ENCODE measurements at regions not wholly inside any gene's neighbourhood (a gene's known extent, or its start where the extent isn't known, plus 50 kb on each side); places are given as distances from the start of the nearest gene placed in this dataset.

- no peak overlapping the region for H3K9ac ChIP-seq (ENCODE audit: insufficient read depth in 1 of 2, low read depth in 2 of 2, low read length in 2 of 2)
- H3K4me1 ChIP-seq (replicated peaks in 1 of 2; ENCODE audit: control insufficient read depth in 2 of 2, insufficient read depth in 2 of 2, low read length in 2 of 2) = no peaks in the 10 kb centered on the region; a peak in 1 of 5 replicates
- H3K9me3 ChIP-seq (replicated peaks; ENCODE audit: control insufficient read depth, insufficient read depth, low read depth, low read length) = no peaks in the 10 kb centered on the region
- no peaks in the 10 kb centered on the region for H3K27me3 ChIP-seq (ENCODE audit: control insufficient read depth in 2 of 2, insufficient read depth in 2 of 2, low read length in 2 of 2)
- 3% methylated on average over 3 of the region's 3 CpGs for WGBS (ENCODE audit: insufficient coverage, low coverage, missing lambda C conversion rate)
- TF ChIP-seq MEIS2 (IDR thresholded peaks at IDR 0.05; ENCODE audit: partially characterized antibody) (peak; percentile 23), ZBTB9 (CRISPR knock-in tag; IDR thresholded peaks at IDR 0.05) (no peak)
- H3K36me3 ChIP-seq (ENCODE audit: control insufficient read depth, insufficient read depth, low read length) = no peaks in the 10 kb centered on the region
- ChIA-PET POLR2A (no interaction called here), CTCF (ENCODE audit: low intra/inter-chr PET ratio) (no interaction called here)
- ATAC-seq = no peak
- no peak overlapping the region for H3K4me2 ChIP-seq (ENCODE audit: insufficient read depth, low read length)
- no peak overlapping the region for H3K4me3 ChIP-seq
- no peaks in the 10 kb centered on the region for H3K9me1 ChIP-seq (ENCODE audit: control insufficient read depth, insufficient read depth, low read length)
- in situ Hi-C loops (cut with MboI) (no loop called here), intact Hi-C loops (cut with micrococcal nuclease) (no loop called here)
- DNase-seq (ENCODE audit: extremely low read depth in 1 of 4, low spot score in 3 of 4) = no peak
- H3K79me2 ChIP-seq (ENCODE audit: control insufficient read depth, insufficient read depth, low read length) = no peaks in the 10 kb centered on the region
- H2AFZ ChIP-seq (ENCODE audit: low read depth, low read length) = no peak overlapping the region
- no peaks in the 10 kb centered on the region for H4K20me1 ChIP-seq (replicated peaks; ENCODE audit: control insufficient read depth, insufficient read depth, low read length)
- no peak for FAIRE-seq
- BruUV-seq (replicated peaks) = no TSS peak
- no peak overlapping the region for H3K27ac ChIP-seq (ENCODE audit: extremely low read depth, low read depth, low read length)
Observed at GRCh38 chr2:181777734-181778133, 97.4 kb upstream of the NEUROD1 start.

GRCh38 chr2:181778621-181779201 lies 98.4 kb upstream of the NEUROD1 start:
- ATAC-seq (no peak), FAIRE-seq (no peak), DNase-seq (ENCODE audit: extremely low read depth in 1 of 4, low spot score in 3 of 4) (no peak)
- no peaks in the 10 kb centered on the region for H3K36me3 ChIP-seq (ENCODE audit: control insufficient read depth, insufficient read depth, low read length)
- no peaks in the 10 kb centered on the region for H3K79me2 ChIP-seq (ENCODE audit: control insufficient read depth, insufficient read depth, low read length)
- no peak overlapping the region for H3K4me2 ChIP-seq (ENCODE audit: insufficient read depth, low read length)
- BruUV-seq (replicated peaks) = no TSS peak
- H4K20me1 ChIP-seq (replicated peaks; ENCODE audit: control insufficient read depth, insufficient read depth, low read length) = no peaks in the 10 kb centered on the region
- intact Hi-C loops (cut with micrococcal nuclease) (no loop called here), in situ Hi-C loops (cut with MboI) (no loop called here)
- ChIA-PET CTCF (ENCODE audit: low intra/inter-chr PET ratio) (no interaction called here), POLR2A (interaction anchor here (0.8 kb wide), 1 partner anchor 132 kb away, joined by 3 read pairs; no protein-coding TSS in a partner anchor)
- no peak overlapping the region for H3K27ac ChIP-seq (ENCODE audit: extremely low read depth, low read depth, low read length)
- H2AFZ ChIP-seq (ENCODE audit: low read depth, low read length) = no peak overlapping the region
- no peaks in the 10 kb centered on the region; a peak in 1 of 5 replicates for H3K4me1 ChIP-seq (replicated peaks in 1 of 2; ENCODE audit: control insufficient read depth in 2 of 2, insufficient read depth in 2 of 2, low read length in 2 of 2)
- TF ChIP-seq ZBTB8A (IDR thresholded peaks at IDR 0.05; ENCODE audit: partially characterized antibody) = no peak
- 0 out of 2 replicates have a peak, but pooled peaks have one; percentile 6 for TF ChIP-seq ZNF589 (CRISPR knock-in tag; IDR thresholded peaks at IDR 0.05; ENCODE audit: low read depth)
- H3K9me3 ChIP-seq (replicated peaks; ENCODE audit: control insufficient read depth, insufficient read depth, low read depth, low read length) = no peaks in the 10 kb centered on the region
- H3K9ac ChIP-seq (ENCODE audit: insufficient read depth in 1 of 2, low read depth in 2 of 2, low read length in 2 of 2) = no peak overlapping the region
- no peak overlapping the region for H3K4me3 ChIP-seq
- H3K27me3 ChIP-seq (ENCODE audit: control insufficient read depth in 2 of 2, insufficient read depth in 2 of 2, low read length in 2 of 2) = no peaks in the 10 kb centered on the region
- WGBS (ENCODE audit: insufficient coverage, low coverage, missing lambda C conversion rate) = 5% methylated on average over 2 of the region's 2 CpGs
- H3K9me1 ChIP-seq (ENCODE audit: control insufficient read depth, insufficient read depth, low read length) = no peaks in the 10 kb centered on the region
